GM12878 (cell line): ENCODE measurements at regions not wholly inside any gene's neighbourhood (a gene's known extent, or its start where the extent isn't known, plus 50 kb on each side); places are given as distances from the start of the nearest gene placed in this dataset.

Source experiments
- ATAC-seq: fragments of 200-7000 bp; cut with Tn5 transposase; 3 replicates; pipeline ENCODE4 v1.9.1; 2020; ENCODE audit warnings: mild to moderate bottlenecking, moderate library complexity
- BruUV-seq: library from RNA; stranded (reverse); fragments of 400-500 nt; replicated peaks from 2 replicates; lab custom pipeline; 2021; lab: Mats Ljungman, UMichigan
- CTCF ChIA-PET: fragments of 300-600 bp; sonication (Branson Sonifier 250); formaldehyde crosslinking; extraction: SDS; loops from one replicate; lab custom pipeline; 2021; ENCODE audit warnings: inconsistent platforms; lab: Yijun Ruan, JAX
- POLR2A ChIA-PET: fragments of 350-600 bp; formaldehyde crosslinking; extraction: SDS; loops from one replicate; lab custom pipeline; 2021; ENCODE audit warnings: inconsistent platforms; lab: Charles Lee
- RAD21 ChIA-PET: fragments of 300-600 bp; sonication (Branson Sonifier 250); formaldehyde crosslinking; loops from one replicate; lab custom pipeline; 2023; ENCODE audit warnings: antibody characterized with exemption; ENCODE audit not compliant: unreplicated experiment; lab: Charles Lee
- SMC1A ChIA-PET: fragments of 300-600 bp; sonication (Branson Sonifier 250); formaldehyde crosslinking; loops from one replicate; lab custom pipeline; 2023; ENCODE audit not compliant: unreplicated experiment, uncharacterized antibody; lab: Charles Lee
- DNase-seq: peaks from one replicate; pipeline ENCODE4 v3.0.0-alpha.2; 2011; ENCODE audit warnings: low read depth, low spot score
- FAIRE-seq: peaks from 3 replicates; lab custom pipeline; 2011; peaks lifted over from hg19 to GRCh38; lab: Jason Lieb, UNC
- H2AFZ ChIP-seq: 2 replicates; pipeline ENCODE4 v1.6.0; 2011; ENCODE audit warnings: low read depth, low read length, control low read depth; ENCODE audit not compliant: control insufficient read depth
- H3K27ac ChIP-seq: 2 replicates; pipeline ENCODE4 v1.5.1; 2011; ENCODE audit warnings: control low read depth; ENCODE audit not compliant: control insufficient read depth, insufficient read depth
- H3K27me3 ChIP-seq, 2 experiments: replicated peaks in 1 of 2; 2 replicates each; pipeline versions ENCODE4 v1.6.0 to v1.6.1; 2011; ENCODE audit warnings: low read length in 1 of 2; ENCODE audit not compliant: control insufficient read depth in 2 of 2, insufficient read depth in 2 of 2
- H3K36me3 ChIP-seq, 2 experiments: 2 replicates each; pipeline ENCODE4 v1.5.1; 2011; ENCODE audit warnings: low read length in 1 of 2; ENCODE audit not compliant: control insufficient read depth in 2 of 2, insufficient read depth in 2 of 2
- H3K4me1 ChIP-seq: 2 replicates; pipeline ENCODE4 v1.6.1; 2011; ENCODE audit warnings: mild to moderate bottlenecking, low read length, moderate library complexity, mixed read lengths; ENCODE audit not compliant: control insufficient read depth, insufficient read depth
- H3K4me2 ChIP-seq: 2 replicates; pipeline ENCODE4 v1.6.0; 2011; ENCODE audit warnings: control low read depth; ENCODE audit not compliant: control insufficient read depth, insufficient read depth
- H3K4me3 ChIP-seq: fragments of 200-600 bp; sonication (generic); 2 replicates; pipeline ENCODE4 v1.5.1; 2016
- H3K79me2 ChIP-seq: 2 replicates; pipeline ENCODE4 v1.6.0; 2011; ENCODE audit warnings: low read length; ENCODE audit not compliant: control insufficient read depth, insufficient read depth
- H3K9ac ChIP-seq: 2 replicates; pipeline ENCODE4 v1.8.0; 2011; ENCODE audit warnings: low read length, control low read depth, mixed read lengths; ENCODE audit not compliant: control insufficient read depth, insufficient read depth
- H3K9me3 ChIP-seq: replicated peaks from 3 replicates; pipeline ENCODE4 v1.5.1; 2011; ENCODE audit warnings: mild to moderate bottlenecking, low read length; ENCODE audit not compliant: control insufficient read depth, insufficient read depth
- H4K20me1 ChIP-seq: 2 replicates; pipeline ENCODE4 v1.6.0; 2011; ENCODE audit not compliant: control insufficient read depth, insufficient read depth
- IRF4 ChIP-seq: IDR thresholded peaks from 2 replicates; pipeline ENCODE4 v1.6.1; 2011; ENCODE audit warnings: low read depth, low read length
- NFXL1 ChIP-seq: fragments of 450-650 bp; IDR thresholded peaks from 2 replicates; pipeline ENCODE4 v1.6.1; 2017; ENCODE audit warnings: antibody characterized with exemption, mild to moderate bottlenecking, borderline replicate concordance
- WGBS: methylation state at CpG from one replicate; pipeline ENCODE4 v1.1.6; 2016; ENCODE audit warnings: low lambda C conversion rate; ENCODE audit not compliant: insufficient replicate concordance, insufficient coverage; ENCODE audit errors: missing lambda C conversion rate; 5-methylcytosine and 5-hydroxymethylcytosine counted together
- in situ Hi-C: fragments of 300-500 bp; cut with MboI; formaldehyde crosslinking; loops from 9 replicates; pipeline ENCODE4 v1.14.3; 2018; ENCODE audit warnings: mixed read lengths
- intact Hi-C: fragments of 100-400 bp; cut with micrococcal nuclease; formaldehyde crosslinking; loops from one replicate; pipeline ENCODE4 v1.14.2; 2022; ENCODE audit not compliant: unreplicated experiment

GRCh38 chr3:64276131-64276530 is 50.9 kb upstream of the PRICKLE2 start:
- H3K9ac ChIP-seq: no peak overlapping the region
- RAD21 ChIA-PET: interaction anchor here (1.2 kb wide), 1 partner anchor 22 kb away, joined by 3 read pairs; no protein-coding TSS in a partner anchor
- H2AFZ ChIP-seq: no peak overlapping the region
- WGBS: 21% methylated on average over 3 of the region's 3 CpGs
- CTCF ChIA-PET: interaction anchor here (0.7 kb wide), 1 partner anchor 10 kb away, joined by 3 read pairs; no protein-coding TSS in a partner anchor
- no peaks in the 10 kb centered on the region for H4K20me1 ChIP-seq
- no peak for DNase-seq
- H3K4me1 ChIP-seq: no peaks in the 10 kb centered on the region
- H3K4me3 ChIP-seq: no peak overlapping the region
- no peak for ATAC-seq
- FAIRE-seq: no peak
- no peaks in the 10 kb centered on the region for H3K9me3 ChIP-seq
- SMC1A ChIA-PET: interaction anchor here (0.7 to 1.3 kb wide), 2 partner anchors 121 to 508 kb away, joined by 3 read pairs; no protein-coding TSS in a partner anchor
- no peak overlapping the region for H3K27ac ChIP-seq
- H3K36me3 ChIP-seq: no peaks in the 10 kb centered on the region
- intact Hi-C loops: no loop called here
- in situ Hi-C loops: no loop called here
- H3K4me2 ChIP-seq: no peak overlapping the region
- H3K79me2 ChIP-seq: no peaks in the 10 kb centered on the region
- H3K27me3 ChIP-seq: no peaks in the 10 kb centered on the region; a peak in 1 of 4 replicates
- no TSS peak for BruUV-seq
- POLR2A ChIA-PET: no interaction called here
- TF ChIP-seq NFXL1: peak; percentile 16; the same call in 1 of the 2 replicates
- no peak for TF ChIP-seq IRF4
